ENCODE measurements at regions not wholly inside any gene's neighbourhood (a gene's known extent, or its start where the extent isn't known, plus 50 kb on each side); places are given as distances from the start of the nearest gene placed in this dataset.

DNA sequence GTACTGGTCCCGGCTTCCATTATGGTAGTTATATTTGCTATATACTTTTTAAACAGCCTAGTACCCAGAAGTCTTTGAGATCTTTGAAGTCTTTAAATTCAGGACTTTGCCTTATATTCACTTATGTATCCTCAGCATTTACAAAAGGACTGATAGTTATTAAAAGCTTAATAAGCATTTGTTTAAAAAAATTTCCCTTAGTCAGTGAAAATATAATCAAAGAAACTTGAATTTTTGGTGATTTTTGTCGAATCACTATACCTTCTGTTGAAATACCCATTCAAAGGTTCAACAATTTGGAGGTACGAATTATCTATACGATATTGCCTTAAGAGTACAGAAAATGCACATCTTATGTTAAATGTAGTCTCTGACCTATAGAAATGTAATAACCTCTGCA is 721.4 kb downstream of the NSUN3 start:
- Mint-ChIP-seq H3K36me3 (ENCODE audit: low read depth) (no peaks in the 10 kb centered on the region), H3K4me3 (no peak overlapping the region), H3K27ac (no peak overlapping the region), H3K9me3 (peaks cover 11% of the 10 kb centered on the region), H3K4me1 (ENCODE audit: low read depth) (no peaks in the 10 kb centered on the region), H3K27me3 (ENCODE audit: insufficient read depth) (no peaks in the 10 kb centered on the region)
- TF ChIP-seq, protein P1, sequence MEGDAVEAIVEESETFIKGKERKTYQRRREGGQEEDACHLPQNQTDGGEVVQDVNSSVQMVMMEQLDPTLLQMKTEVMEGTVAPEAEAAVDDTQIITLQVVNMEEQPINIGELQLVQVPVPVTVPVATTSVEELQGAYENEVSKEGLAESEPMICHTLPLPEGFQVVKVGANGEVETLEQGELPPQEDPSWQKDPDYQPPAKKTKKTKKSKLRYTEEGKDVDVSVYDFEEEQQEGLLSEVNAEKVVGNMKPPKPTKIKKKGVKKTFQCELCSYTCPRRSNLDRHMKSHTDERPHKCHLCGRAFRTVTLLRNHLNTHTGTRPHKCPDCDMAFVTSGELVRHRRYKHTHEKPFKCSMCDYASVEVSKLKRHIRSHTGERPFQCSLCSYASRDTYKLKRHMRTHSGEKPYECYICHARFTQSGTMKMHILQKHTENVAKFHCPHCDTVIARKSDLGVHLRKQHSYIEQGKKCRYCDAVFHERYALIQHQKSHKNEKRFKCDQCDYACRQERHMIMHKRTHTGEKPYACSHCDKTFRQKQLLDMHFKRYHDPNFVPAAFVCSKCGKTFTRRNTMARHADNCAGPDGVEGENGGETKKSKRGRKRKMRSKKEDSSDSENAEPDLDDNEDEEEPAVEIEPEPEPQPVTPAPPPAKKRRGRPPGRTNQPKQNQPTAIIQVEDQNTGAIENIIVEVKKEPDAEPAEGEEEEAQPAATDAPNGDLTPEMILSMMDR (IDR thresholded peaks at IDR 0.05): no peak
- DNase-seq: no peak

- no peaks in the 10 kb centered on the region for H3K36me3 Mint-ChIP-seq (ENCODE audit: low read depth)
- no peaks in the 10 kb centered on the region for H3K27me3 Mint-ChIP-seq (ENCODE audit: insufficient read depth)
- TF ChIP-seq, protein P1 (IDR thresholded peaks at IDR 0.05): no peak
- H3K4me1 Mint-ChIP-seq (ENCODE audit: low read depth): no peaks in the 10 kb centered on the region
- no peak overlapping the region for H3K27ac Mint-ChIP-seq
- peaks cover 12% of the 10 kb centered on the region for H3K9me3 Mint-ChIP-seq
- no peak for DNase-seq
- H3K4me3 Mint-ChIP-seq: no peak overlapping the region
Measured at GRCh38 chr3:94787066-94787465, 724.2 kb downstream of the NSUN3 start.

- peaks cover 8% of the 10 kb centered on the region for H3K9me3 Mint-ChIP-seq
- H3K27me3 Mint-ChIP-seq (ENCODE audit: insufficient read depth): no peaks in the 10 kb centered on the region
- TF ChIP-seq, protein P1 (IDR thresholded peaks at IDR 0.05): no peak
- no peak for DNase-seq
- no peaks in the 10 kb centered on the region for H3K36me3 Mint-ChIP-seq (ENCODE audit: low read depth)
- H3K4me1 Mint-ChIP-seq (ENCODE audit: low read depth): no peaks in the 10 kb centered on the region
- H3K27ac Mint-ChIP-seq: no peak overlapping the region
- no peak overlapping the region for H3K4me3 Mint-ChIP-seq
Measured at GRCh38 chr3:94787734-94788270, 724.9 kb downstream of the NSUN3 start.

- Mint-ChIP-seq H3K27ac (no peak overlapping the region), H3K4me3 (no peak overlapping the region), H3K4me1 (ENCODE audit: low read depth) (no peaks in the 10 kb centered on the region), H3K9me3 (peaks cover 17% of the 10 kb centered on the region), H3K36me3 (ENCODE audit: low read depth) (no peaks in the 10 kb centered on the region; the same call in 1 of the 2 replicates), H3K27me3 (ENCODE audit: insufficient read depth) (no peaks in the 10 kb centered on the region; the same call in 1 of the 2 replicates)
- TF ChIP-seq, protein P1 (IDR thresholded peaks at IDR 0.05): no peak
- DNase-seq: no peak
Measured at GRCh38 chr3:94794563-94794962, 731.7 kb downstream of the NSUN3 start.

DNA sequence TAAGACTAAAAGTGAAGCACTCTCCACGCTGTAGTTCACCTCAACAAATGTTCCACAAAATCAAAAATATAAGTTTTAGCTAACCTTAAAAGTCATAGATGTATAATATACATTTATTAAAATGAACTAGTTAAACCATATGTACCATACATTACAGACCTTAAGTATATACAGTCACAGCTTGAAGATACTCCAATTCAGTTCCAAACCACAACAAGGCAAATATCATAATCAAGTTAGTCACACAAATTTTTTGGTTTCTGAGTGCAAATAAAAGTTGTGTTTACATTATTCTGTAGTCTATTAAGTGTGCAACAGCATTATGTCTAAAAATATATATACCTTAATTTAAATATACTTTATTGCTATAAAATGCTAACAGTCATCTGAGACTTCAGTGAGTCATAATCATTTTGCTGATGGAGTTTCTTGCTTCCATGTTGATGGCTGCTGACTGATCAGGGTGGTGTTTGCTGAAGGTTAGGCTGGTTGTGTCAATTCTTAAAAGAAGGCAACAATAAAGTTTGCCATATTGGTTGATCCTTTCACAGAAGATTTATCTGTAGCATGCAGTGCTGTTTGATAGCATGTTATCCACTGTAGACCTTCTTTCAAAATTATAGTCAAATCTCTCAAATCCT is 736.7 kb downstream of the NSUN3 start:
- TF ChIP-seq, protein P1 (IDR thresholded peaks at IDR 0.05): no peak
- Mint-ChIP-seq H3K4me1 (ENCODE audit: low read depth) (no peaks in the 10 kb centered on the region), H3K27me3 (ENCODE audit: insufficient read depth) (no peaks in the 10 kb centered on the region; the same call in 1 of the 2 replicates), H3K9me3 (peaks cover 24% of the 10 kb centered on the region), H3K36me3 (ENCODE audit: low read depth) (no peaks in the 10 kb centered on the region; the same call in 1 of the 2 replicates), H3K27ac (no peak overlapping the region), H3K4me3 (no peak overlapping the region)
- DNase-seq: no peak

Measured in HFFc6 (cell line).